Heart right ventricle (tissue), 16 donors: ENCODE measurements at regions not wholly inside any gene's neighbourhood (a gene's known extent, or its start where the extent isn't known, plus 50 kb on each side); places are given as distances from the start of the nearest gene placed in this dataset.

Experiments used
- ATAC-seq, 8 donors: fragments of 200-7000 bp; cut with Tn5 transposase; one replicate each; pipeline ENCODE4 v1.9.1; 2020; ENCODE audit warnings: mild to moderate bottlenecking in 8 of 8, moderate library complexity in 8 of 8, moderate number of reproducible peaks in 1 of 8
- DNase-seq, 2 donors: peaks; one replicate each; pipeline ENCODE4 v3.0.0-alpha.2; 2020
- H3K27ac ChIP-seq, 10 donors: fragments of 200-600 bp; sonication (generic) in 2 of 10; one replicate each; pipeline versions ENCODE4 v1.5.0 to v1.8.0; 2020 to 2022; ENCODE audit warnings: mild to moderate bottlenecking in 3 of 10
- H3K27me3 ChIP-seq, 7 donors: fragments of 200-600 bp; one replicate each; pipeline ENCODE4 v1.8.0; 2021 to 2022; ENCODE audit warnings: mild to moderate bottlenecking in 2 of 7
- H3K36me3 ChIP-seq, 9 donors: fragments of 200-600 bp; sonication (generic) in 1 of 9; one replicate each; pipeline versions ENCODE4 v1.5.0 to v1.8.0; 2020 to 2022; ENCODE audit warnings: mild to moderate bottlenecking in 2 of 9
- H3K4me1 ChIP-seq, 9 donors: fragments of 200-600 bp; sonication (generic) in 1 of 9; one replicate each; pipeline versions ENCODE4 v1.5.0 to v1.8.0; 2020 to 2022; ENCODE audit warnings: mild to moderate bottlenecking in 4 of 9
- H3K4me3 ChIP-seq, 10 donors: fragments of 200-600 bp; sonication (generic) in 2 of 10; one replicate each; pipeline versions ENCODE4 v1.5.0 to v1.8.0; 2020 to 2022; ENCODE audit warnings: mild to moderate bottlenecking in 7 of 10, moderate library complexity in 2 of 10
- H3K9me3 ChIP-seq, 11 donors: fragments of 200-600 bp in 10 of 11; sonication (generic) in 2 of 11; one replicate each; pipeline versions ENCODE4 v1.5.0 to v1.8.0; 2013 to 2022; ENCODE audit warnings: mild to moderate bottlenecking in 2 of 11, control low read depth in 1 of 11, moderate library complexity in 1 of 11
- WGBS, 2 donors: extraction: QIAGEN DNeasy Blood & Tissue Kit; methylation state at CpG; one replicate each; pipeline ENCODE4 v1.1.7; 2013; ENCODE audit warnings: inconsistent platforms in 1 of 2; 5-methylcytosine and 5-hydroxymethylcytosine counted together
- intact Hi-C, 10 donors: fragments of 100-400 bp; cut with DNase I; formaldehyde crosslinking; loops; one replicate each; pipeline versions ENCODE4 v1.11.1 to v1.14.2; 2022
- TF ChIP-seq, protein P1 (sequence below), 9 donors: fragments of 200-600 bp; sonication (generic) in 2 of 9; IDR thresholded peaks; one replicate each; pipeline versions ENCODE4 v1.5.0 to v1.8.0; 2021 to 2022; ENCODE audit warnings: antibody characterized with exemption in 9 of 9, mild to moderate bottlenecking in 5 of 9, moderate library complexity in 1 of 9
- donor health status: Arrhythmogenic right ventricular cardiomyopathy.
- donor health status: ischemic (EF 13 %, LVEDD 7.1; RV severe dilation, severe dysfunction).
- donor health status: healthy with polysubstance abuse.
- donor health status: DM: no; HTN: yes; CAD: no.
- donor health status: DM: no; HTN: no; CAD: no.
- donor health status: ischemic (EF 25% LVEDD 6.9; RV normal size, moderate dysfunction).
- donor health status: ischemic (EF 25% LVEDD 5.7; RV mildly dilated, moderate dysfunction).
- donor health status: healthy.
- donor health status: DM: yes; HTN: yes; CAD: no.
- donor health status: Ischemic cardiomyopathy.
- donor health status: ischemic (EF 35%, LVEDD 5.7; RV mildly dilated, moderate dysfunction).
- donor health status: nonischemic (EF 11% LVEDD 7.7; RV severe dilation, severe dysfunction).
- donor health status: DM: yes; HTN: yes; CAD: no.
- donor health status: PGD.
- donor health status: ischemic (EF 29% LVEDD 5.4; RV normal size, mild dysfunction).
- donor health status: nonischemic (EF 23%, LVEDD 6.1; RV moderate dilation, normal function).

- H3K4me3 ChIP-seq: no peak overlapping the region
- TF ChIP-seq, protein P1, sequence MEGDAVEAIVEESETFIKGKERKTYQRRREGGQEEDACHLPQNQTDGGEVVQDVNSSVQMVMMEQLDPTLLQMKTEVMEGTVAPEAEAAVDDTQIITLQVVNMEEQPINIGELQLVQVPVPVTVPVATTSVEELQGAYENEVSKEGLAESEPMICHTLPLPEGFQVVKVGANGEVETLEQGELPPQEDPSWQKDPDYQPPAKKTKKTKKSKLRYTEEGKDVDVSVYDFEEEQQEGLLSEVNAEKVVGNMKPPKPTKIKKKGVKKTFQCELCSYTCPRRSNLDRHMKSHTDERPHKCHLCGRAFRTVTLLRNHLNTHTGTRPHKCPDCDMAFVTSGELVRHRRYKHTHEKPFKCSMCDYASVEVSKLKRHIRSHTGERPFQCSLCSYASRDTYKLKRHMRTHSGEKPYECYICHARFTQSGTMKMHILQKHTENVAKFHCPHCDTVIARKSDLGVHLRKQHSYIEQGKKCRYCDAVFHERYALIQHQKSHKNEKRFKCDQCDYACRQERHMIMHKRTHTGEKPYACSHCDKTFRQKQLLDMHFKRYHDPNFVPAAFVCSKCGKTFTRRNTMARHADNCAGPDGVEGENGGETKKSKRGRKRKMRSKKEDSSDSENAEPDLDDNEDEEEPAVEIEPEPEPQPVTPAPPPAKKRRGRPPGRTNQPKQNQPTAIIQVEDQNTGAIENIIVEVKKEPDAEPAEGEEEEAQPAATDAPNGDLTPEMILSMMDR (IDR thresholded peaks at IDR 0.05): no peak
Measured at GRCh38 chr5:28399211-28399610, 1360.8 kb upstream of the CDH9 start.

GRCh38 chr5:28398185-28398584 lies 1359.8 kb upstream of the CDH9 start:
- ATAC-seq (no peak), DNase-seq (no peak)
- no peaks in the 10 kb centered on the region for H3K36me3 ChIP-seq
- 62 to 72% methylated on average over 3 of the region's 3 CpGs for WGBS, 2 donors
- H3K4me1 ChIP-seq: no peaks in the 10 kb centered on the region
- intact Hi-C loops: no loop called here
- peaks cover 0 to 10% (median 0%) of the 10 kb centered on the region in 11 donors for H3K9me3 ChIP-seq
- H3K27me3 ChIP-seq: no peaks in the 10 kb centered on the region
- no peak overlapping the region for H3K27ac ChIP-seq
- TF ChIP-seq, protein P1 (IDR thresholded peaks at IDR 0.05): no peak
- no peak overlapping the region for H3K4me3 ChIP-seq

More at GRCh38 chr5:28399211-28399610, 1360.8 kb upstream of the CDH9 start:
- DNase-seq: no peak
- no peaks in the 10 kb centered on the region for H3K27me3 ChIP-seq
- ATAC-seq: no peak
- H3K9me3 ChIP-seq: peaks cover 0 to 16% (median 0%) of the 10 kb centered on the region in 11 donors
- H3K4me1 ChIP-seq: no peaks in the 10 kb centered on the region
- no peak overlapping the region for H3K27ac ChIP-seq
- intact Hi-C loops: no loop called here
- no peaks in the 10 kb centered on the region for H3K36me3 ChIP-seq

DNA sequence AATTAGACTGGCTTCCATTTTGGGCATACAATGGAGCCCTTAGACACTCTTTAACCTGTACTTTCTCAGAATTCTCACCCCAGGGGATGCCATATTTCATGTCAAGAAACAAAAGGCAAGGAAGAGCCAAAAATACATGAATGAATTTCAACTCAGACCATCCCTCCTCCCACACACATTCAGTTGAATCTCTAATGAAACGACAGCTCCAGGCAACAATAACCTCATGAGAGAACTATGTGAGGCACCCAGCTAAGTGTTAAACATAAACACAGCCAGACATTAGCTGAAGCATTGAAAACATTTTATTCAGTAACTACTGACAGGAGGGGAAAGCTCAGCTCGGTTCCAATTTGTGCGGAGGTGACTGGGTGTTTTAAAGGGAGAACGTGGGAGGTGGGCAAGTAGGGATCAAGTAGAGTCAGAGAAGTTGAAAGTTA lies 1359.1 kb upstream of the CDH9 start:
- TF ChIP-seq, protein P1 (IDR thresholded peaks at IDR 0.05): no peak
- Histone ChIP-seq H3K27me3 (no peaks in the 10 kb centered on the region), H3K9me3 (peaks cover 0 to 10% (median 0%) of the 10 kb centered on the region in 11 donors), H3K4me1 (no peaks in the 10 kb centered on the region), H3K27ac (no peak overlapping the region), H3K4me3 (no peak overlapping the region), H3K36me3 (no peaks in the 10 kb centered on the region)
- ATAC-seq: no peak
- 25 to 28% methylated on average over 4 of the region's 4 CpGs for WGBS, 2 donors
- no peak for DNase-seq
- intact Hi-C loops: no loop called here

DNA sequence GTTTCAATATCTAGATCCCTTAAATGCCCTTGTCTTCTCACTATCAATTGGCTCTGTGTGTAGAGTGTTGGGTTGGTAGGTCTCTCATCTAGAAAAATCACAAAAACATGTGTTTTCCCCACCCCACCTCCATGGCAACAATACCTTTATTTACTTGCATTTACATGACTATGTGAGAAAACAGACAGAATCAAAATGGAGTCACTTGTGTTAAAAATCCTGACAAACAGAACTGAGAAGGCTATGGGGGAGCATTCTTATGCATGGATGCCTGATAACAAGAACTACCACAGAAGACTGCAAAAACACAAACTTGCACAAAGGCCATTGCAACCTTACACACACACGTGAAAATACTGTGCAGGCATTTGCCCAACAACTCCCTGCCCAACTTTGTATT lies 1352.9 kb upstream of the CDH9 start:
- no peaks in the 10 kb centered on the region for H3K27me3 ChIP-seq
- H3K9me3 ChIP-seq: no peaks in the 10 kb centered on the region
- H3K36me3 ChIP-seq: no peaks in the 10 kb centered on the region
- intact Hi-C loops: no loop called here
- H3K4me3 ChIP-seq: no peak overlapping the region
- WGBS, 2 donors: 66 to 76% methylated on average over 1 of the region's 1 CpG
- DNase-seq (no peak), ATAC-seq (no peak)
- no peaks in the 10 kb centered on the region for H3K4me1 ChIP-seq
- H3K27ac ChIP-seq: no peak overlapping the region
- TF ChIP-seq, protein P1 (IDR thresholded peaks at IDR 0.05): no peak
